Adrenal gland (tissue), 9 donors: ENCODE measurements at regions not wholly inside any gene's neighbourhood (a gene's known extent, or its start where the extent isn't known, plus 50 kb on each side); places are given as distances from the start of the nearest gene placed in this dataset.

Experiments
- DNase-seq, 7 donors: peaks; one replicate each; pipeline ENCODE4 v3.0.0-alpha.2; 2019 to 2020
- H3K27ac ChIP-seq, 5 donors: fragments of 200-600 bp; sonication (generic) in 4 of 5; 1 replicate in 3 of 5; 2 replicates in 2 of 5; pipeline versions ENCODE4 v1.5.1 to v1.8.0; 2016 to 2020; ENCODE audit warnings: mild to moderate bottlenecking in 1 of 5
- H3K27me3 ChIP-seq: fragments of 200-600 bp; 2 replicates; pipeline ENCODE4 v1.8.0; 2021
- H3K36me3 ChIP-seq, 2 donors: fragments of 200-600 bp; replicated peaks in 1 of 2; 1 replicate in 1 of 2; 2 replicates in 1 of 2; pipeline versions ENCODE4 v1.5.1 to v1.8.0; 2018 to 2022
- H3K4me1 ChIP-seq, 2 donors: fragments of 200-600 bp; replicated peaks in 1 of 2; 1 replicate in 1 of 2; 2 replicates in 1 of 2; pipeline versions ENCODE4 v1.5.1 to v1.8.0; 2018 to 2021
- H3K4me3 ChIP-seq, 4 donors: fragments of 200-600 bp; sonication (generic) in 3 of 4; one replicate each; pipeline ENCODE4 v1.5.1; 2016 to 2018
- H3K9me3 ChIP-seq, 3 donors: fragments of 200-600 bp; sonication (generic) in 1 of 3; replicated peaks in 1 of 3; 1 replicate in 2 of 3; 2 replicates in 1 of 3; pipeline versions ENCODE4 v1.5.1 to v1.8.0; 2016 to 2021
- CTCF ChIP-seq, 6 experiments: fragments of 450-650 bp in 4 of 6; fragments of 200-600 bp in 2 of 6; sonication (generic) in 1 of 6; IDR thresholded peaks; 1 replicate in 5 of 6; 2 replicates in 1 of 6; pipeline versions ENCODE4 v1.5.1 to v1.8.0; 2016 to 2021; ENCODE audit warnings: antibody characterized with exemption in 6 of 6, mild to moderate bottlenecking in 2 of 6, moderate library complexity in 1 of 6
- POLR2A ChIP-seq, 2 donors: fragments of 450-650 bp; IDR thresholded peaks; one replicate each; pipeline ENCODE4 v1.6.1; 2017; ENCODE audit warnings: antibody characterized with exemption in 2 of 2, mild to moderate bottlenecking in 2 of 2, moderate library complexity in 1 of 2
- WGBS, 4 donors: extraction: QIAGEN DNeasy Blood & Tissue Kit in 2 of 4; methylation state at CpG; one replicate each; pipeline versions ENCODE4 v1.1.5 to v1.1.7; 2013 to 2017; 5-methylcytosine and 5-hydroxymethylcytosine counted together
- intact Hi-C, 2 donors: fragments of 100-400 bp; cut with DNase I; formaldehyde crosslinking; loops; one replicate each; pipeline versions ENCODE4 v1.14.1 to v1.15.0; 2022 to 2023
- donor health status: healthy with polysubstance abuse.
- donor health status: Bipolar disorder and iron deficiency.
- donor health status: DM: yes; HTN: yes; CAD: no.
- donor health status: DM: no; HTN: no; CAD: no.
- donor health status: DM: no; HTN: no; CAD: no.

GRCh38 chr13:108095036-108095435, 120.3 kb downstream of the LIG4 start:
- Histone ChIP-seq H3K4me1 (no peaks in the 10 kb centered on the region), H3K4me3 (no peak overlapping the region), H3K36me3 (no peaks in the 10 kb centered on the region), H3K9me3 (no peaks in the 10 kb centered on the region), H3K27ac (no peak overlapping the region), H3K27me3 (no peaks in the 10 kb centered on the region)
- WGBS, 4 donors = 53 to 60% (median 53%) methylated on average over 2 of the region's 2 CpGs
- intact Hi-C loops = no loop called here
- TF ChIP-seq POLR2A (IDR thresholded peaks at IDR 0.05) = no peak
- no peak for TF ChIP-seq CTCF (IDR thresholded peaks at IDR 0.05)
- DNase-seq = no peak

GRCh38 chr13:108093616-108094015, 121.7 kb downstream of the LIG4 start:
- no peaks in the 10 kb centered on the region for H3K4me1 ChIP-seq
- WGBS, 4 donors = 21 to 36% (median 30%) methylated on average over 1 of the region's 1 CpG
- H3K27ac ChIP-seq = no peak overlapping the region
- intact Hi-C loops = no loop called here
- no peak for TF ChIP-seq POLR2A (IDR thresholded peaks at IDR 0.05)
- TF ChIP-seq CTCF (IDR thresholded peaks at IDR 0.05) = no peak
- H3K27me3 ChIP-seq = no peaks in the 10 kb centered on the region
- no peak for DNase-seq
- H3K4me3 ChIP-seq = no peak overlapping the region
- H3K9me3 ChIP-seq = no peaks in the 10 kb centered on the region
- no peaks in the 10 kb centered on the region for H3K36me3 ChIP-seq

GRCh38 chr13:108087810-108088209, 127.5 kb downstream of the LIG4 start:
- intact Hi-C loops = no loop called here
- Histone ChIP-seq H3K27me3 (no peaks in the 10 kb centered on the region), H3K4me1 (no peaks in the 10 kb centered on the region), H3K4me3 (no peak overlapping the region), H3K36me3 (no peaks in the 10 kb centered on the region), H3K9me3 (no peaks in the 10 kb centered on the region), H3K27ac (no peak overlapping the region)
- DNase-seq = no peak
- TF ChIP-seq CTCF (IDR thresholded peaks at IDR 0.05) = no peak
- TF ChIP-seq POLR2A (IDR thresholded peaks at IDR 0.05) = no peak
- 46 to 61% (median 50%) methylated on average over 3 of the region's 3 CpGs for WGBS, 4 donors

- no peak overlapping the region for H3K27ac ChIP-seq
- 45 to 78% (median 66%) methylated on average over 2 of the region's 2 CpGs for WGBS, 4 donors
- intact Hi-C loops = no loop called here
Measured at GRCh38 chr13:108086678-108087077, 128.7 kb downstream of the LIG4 start.

More at GRCh38 chr13:108086678-108087077, 128.7 kb downstream of the LIG4 start:
- Histone ChIP-seq H3K27me3 (no peaks in the 10 kb centered on the region), H3K4me1 (no peaks in the 10 kb centered on the region), H3K9me3 (no peaks in the 10 kb centered on the region), H3K36me3 (no peaks in the 10 kb centered on the region), H3K4me3 (no peak overlapping the region)
- no peak for DNase-seq
- no peak for TF ChIP-seq CTCF (IDR thresholded peaks at IDR 0.05)
- TF ChIP-seq POLR2A (IDR thresholded peaks at IDR 0.05) = no peak
